H1 (cell line): ENCODE measurements at regions not wholly inside any gene's neighbourhood (a gene's known extent, or its start where the extent isn't known, plus 50 kb on each side); places are given as distances from the start of the nearest gene placed in this dataset.

Experiments used
- CTCF ChIA-PET: fragments of 300-600 bp; sonication (Branson Sonifier 250); formaldehyde crosslinking; loops from one replicate; lab custom pipeline; 2021; ENCODE audit not compliant: partially characterized antibody; lab: Charles Lee
- POLR2A ChIA-PET: fragments of 300-600 bp; sonication (Branson Sonifier 250); formaldehyde crosslinking; loops from one replicate; lab custom pipeline; 2021; ENCODE audit warnings: inconsistent platforms; ENCODE audit not compliant: partially characterized antibody; lab: Charles Lee
- DNase-seq, 2 experiments: peaks; one replicate each; pipeline versions ENCODE4 v3.0.0 to v3.0.0-alpha.2; 2010 to 2022; ENCODE audit warnings: low spot score in 2 of 2, low read depth in 1 of 2, mixed read lengths in 1 of 2
- FAIRE-seq: peaks from 2 replicates; lab custom pipeline; 2011; peaks lifted over from hg19 to GRCh38; lab: Jason Lieb, UNC
- H2AFZ ChIP-seq: 2 replicates; pipeline ENCODE4 v1.8.1; 2012; ENCODE audit warnings: low read length, inconsistent platforms
- H2AK5ac ChIP-seq: 2 replicates; pipeline ENCODE4 v1.6.1; 2013; ENCODE audit warnings: low read depth, low read length
- H2BK120ac ChIP-seq: replicated peaks from 2 replicates; pipeline ENCODE3; 2013; ENCODE audit warnings: low read depth, low read length, inconsistent platforms
- H2BK12ac ChIP-seq: 2 replicates; pipeline ENCODE4 v1.6.1; 2013; ENCODE audit warnings: low read depth, low read length
- H2BK15ac ChIP-seq: 2 replicates; pipeline ENCODE4 v1.6.1; 2013; ENCODE audit warnings: low read length
- H2BK20ac ChIP-seq: 2 replicates; pipeline ENCODE4 v1.6.1; 2013; ENCODE audit warnings: low read length
- H2BK5ac ChIP-seq: 2 replicates; pipeline ENCODE4 v1.6.1; 2013; ENCODE audit warnings: low read depth, low read length
- H3K14ac ChIP-seq: 2 replicates; pipeline ENCODE4 v1.6.1; 2013; ENCODE audit warnings: inconsistent platforms; ENCODE audit not compliant: insufficient read length
- H3K18ac ChIP-seq: 2 replicates; pipeline ENCODE4 v1.6.1; 2013; ENCODE audit warnings: low read length; ENCODE audit errors: extremely low read depth
- H3K23ac ChIP-seq: 2 replicates; pipeline ENCODE4 v1.6.1; 2013; ENCODE audit warnings: inconsistent platforms; ENCODE audit not compliant: insufficient read length
- H3K23me2 ChIP-seq: 2 replicates; pipeline ENCODE4 v1.6.1; 2013; ENCODE audit warnings: low read depth, low read length
- H3K27ac ChIP-seq: 2 replicates; pipeline ENCODE4 v1.6.1; 2011; ENCODE audit warnings: low read depth, low read length, inconsistent platforms
- H3K27me3 ChIP-seq, 4 experiments: replicated peaks in 1 of 4; 1 replicate in 1 of 4; 2 replicates in 3 of 4; pipeline versions ENCODE4 v1.6.1 to v1.8.1; 2011 to 2013; ENCODE audit warnings: low read length in 3 of 4, mild to moderate bottlenecking in 3 of 4, inconsistent platforms in 2 of 4, mixed read lengths in 2 of 4, moderate library complexity in 1 of 4; ENCODE audit not compliant: control insufficient read depth in 3 of 4, insufficient read depth in 3 of 4; ENCODE audit errors: extremely low read depth in 1 of 4
- H3K36me3 ChIP-seq, 4 experiments: 2 replicates each; pipeline versions ENCODE4 v1.6.1 to v1.8.1; 2011 to 2013; ENCODE audit warnings: mild to moderate bottlenecking in 4 of 4, low read length in 3 of 4, moderate library complexity in 2 of 4, control low read depth in 1 of 4, inconsistent platforms in 1 of 4; ENCODE audit not compliant: insufficient read depth in 4 of 4, control insufficient read depth in 2 of 4
- H3K4ac ChIP-seq: replicated peaks from 2 replicates; pipeline ENCODE3; 2013; ENCODE audit warnings: low read length, low read depth, mixed read lengths, inconsistent platforms; ENCODE audit not compliant: insufficient read length
- H3K4me1 ChIP-seq, 4 experiments: replicated peaks in 1 of 4; 1 replicate in 1 of 4; 2 replicates in 3 of 4; pipeline versions ENCODE4 v1.6.1 to v1.8.1; 2011 to 2013; ENCODE audit warnings: low read length in 3 of 4, inconsistent platforms in 2 of 4, mixed read lengths in 1 of 4; ENCODE audit not compliant: insufficient read depth in 4 of 4, control insufficient read depth in 3 of 4
- H3K4me2 ChIP-seq, 2 experiments: 2 replicates each; pipeline versions ENCODE4 v1.6.1 to v1.8.1; 2011 to 2013; ENCODE audit warnings: low read depth in 2 of 2, low read length in 2 of 2, control low read depth in 1 of 2, inconsistent platforms in 1 of 2, mild to moderate bottlenecking in 1 of 2; ENCODE audit not compliant: insufficient read depth in 1 of 2
- H3K4me3 ChIP-seq, 4 experiments: fragments of 200-600, 300-600 bp in 1 of 4; sonication (generic), shearing (Covaris generic), sonication (Bioruptor Twin) in 1 of 4; 2 replicates each; pipeline versions ENCODE4 v1.5.1 to v1.8.1; 2011 to 2016; ENCODE audit warnings: low read length in 4 of 4, low read depth in 3 of 4, control low read depth in 2 of 4, inconsistent platforms in 2 of 4, mild to moderate bottlenecking in 2 of 4, mixed read lengths in 1 of 4, moderate library complexity in 1 of 4; ENCODE audit not compliant: insufficient read depth in 2 of 4; ENCODE audit errors: extremely low read depth in 1 of 4
- H3K56ac ChIP-seq: replicated peaks from 2 replicates; pipeline ENCODE3; 2013; ENCODE audit warnings: low read depth, mild to moderate bottlenecking, mixed read lengths, low read length, inconsistent platforms; ENCODE audit not compliant: insufficient read length
- H3K79me1 ChIP-seq: 2 replicates; pipeline ENCODE4 v1.6.1; 2013; ENCODE audit warnings: low read depth, low read length, control low read depth
- H3K79me2 ChIP-seq, 2 experiments: 2 replicates each; pipeline versions ENCODE4 v1.6.1 to v1.8.1; 2012 to 2013; ENCODE audit warnings: low read length in 2 of 2, mild to moderate bottlenecking in 2 of 2, inconsistent platforms in 1 of 2; ENCODE audit not compliant: insufficient read depth in 2 of 2, control insufficient read depth in 1 of 2
- H3K9ac ChIP-seq, 4 experiments: replicated peaks in 1 of 4; 1 replicate in 1 of 4; 2 replicates in 3 of 4; pipeline versions ENCODE4 v1.6.1 to v1.8.1; 2011 to 2013; ENCODE audit warnings: low read depth in 3 of 4, low read length in 3 of 4, control low read depth in 2 of 4, mild to moderate bottlenecking in 2 of 4, moderate library complexity in 2 of 4, inconsistent platforms in 1 of 4; ENCODE audit errors: extremely low read depth in 1 of 4
- H3K9me3 ChIP-seq, 2 experiments: 2 replicates each; pipeline versions ENCODE4 v1.6.1 to v1.8.1; 2012 to 2013; ENCODE audit warnings: mild to moderate bottlenecking in 2 of 2, moderate library complexity in 2 of 2, control low read depth in 1 of 2, inconsistent platforms in 1 of 2, low read depth in 1 of 2, low read length in 1 of 2, mixed read lengths in 1 of 2; ENCODE audit not compliant: insufficient read depth in 2 of 2
- H4K20me1 ChIP-seq, 2 experiments: replicated peaks in 1 of 2; 2 replicates each; pipeline versions ENCODE3 to v1.8.1; 2011 to 2013; ENCODE audit warnings: inconsistent platforms in 2 of 2, low read length in 2 of 2, mild to moderate bottlenecking in 1 of 2; ENCODE audit not compliant: insufficient read depth in 2 of 2, control insufficient read depth in 1 of 2
- H4K5ac ChIP-seq: 2 replicates; pipeline ENCODE4 v1.6.1; 2013; ENCODE audit warnings: low read length, low read depth, mixed read lengths, inconsistent platforms; ENCODE audit not compliant: insufficient read length
- H4K8ac ChIP-seq: 2 replicates; pipeline ENCODE4 v1.8.0; 2013; ENCODE audit warnings: mild to moderate bottlenecking, moderate library complexity, low read length, inconsistent platforms; ENCODE audit not compliant: insufficient read depth; ENCODE audit errors: extremely low read depth
- H4K91ac ChIP-seq: replicated peaks from 2 replicates; pipeline ENCODE3; 2013; ENCODE audit warnings: low read length, mixed read lengths, inconsistent platforms; ENCODE audit not compliant: insufficient read length
- BCL11A ChIP-seq, 2 experiments: IDR thresholded peaks; one replicate each; pipeline ENCODE4 v1.6.1; 2011; ENCODE audit warnings: low read depth in 2 of 2, low read length in 2 of 2, mild to moderate bottlenecking in 2 of 2
- CBX5 ChIP-seq: fragments of 300-800, 300-1000 bp; sonication (generic); IDR thresholded peaks from 2 replicates; pipeline ENCODE4 v1.7.1; 2016; ENCODE audit warnings: antibody characterized with exemption, low read length, low read depth
- KDM1A ChIP-seq: fragments of 200-600, 300-600 bp; sonication (generic); IDR thresholded peaks from 2 replicates; pipeline ENCODE4 v1.7.1; 2016; ENCODE audit warnings: mild to moderate bottlenecking, low read length, borderline replicate concordance
- NANOG ChIP-seq: IDR thresholded peaks from 2 replicates; pipeline ENCODE4 v1.6.1; 2011; ENCODE audit warnings: low read length, low read depth, mild to moderate bottlenecking, inconsistent platforms; ENCODE audit not compliant: insufficient read depth, poor library complexity, severe bottlenecking
- POU5F1 ChIP-seq: IDR thresholded peaks from 2 replicates; pipeline ENCODE4 v1.6.1; 2011; ENCODE audit warnings: low read depth, mild to moderate bottlenecking, low read length, moderate library complexity
- WGBS, 2 experiments: shearing (Covaris generic) in 1 of 2; methylation state at CpG; one replicate each; pipeline versions ENCODE4 v1.1.6 to v1.1.7; 2013 to 2015; ENCODE audit warnings: low lambda C conversion rate in 2 of 2, mixed read lengths in 2 of 2, inconsistent platforms in 1 of 2, low coverage in 1 of 2, missing lambda C conversion rate in 1 of 2; ENCODE audit not compliant: insufficient replicate concordance in 2 of 2, insufficient coverage in 1 of 2, insufficient read length in 1 of 2; ENCODE audit errors: extremely low coverage in 1 of 2, missing lambda C conversion rate in 1 of 2; 5-methylcytosine and 5-hydroxymethylcytosine counted together

- Histone ChIP-seq H3K4me2 (no peak overlapping the region), H4K91ac (no peak overlapping the region), H3K9ac (no peak overlapping the region), H3K23ac (no peak overlapping the region), H2AK5ac (no peak overlapping the region), H3K23me2 (no peaks in the 10 kb centered on the region; the same call in 1 of the 2 replicates), H3K4ac (no peak overlapping the region), H2BK15ac (no peak overlapping the region), H3K56ac (no peak overlapping the region), H3K14ac (no peak overlapping the region), H2BK120ac (no peak overlapping the region), H3K79me2 (no peaks in the 10 kb centered on the region), H2BK5ac (no peak overlapping the region), H4K20me1 (no peaks in the 10 kb centered on the region), H2AFZ (no peak overlapping the region), H3K79me1 (no peaks in the 10 kb centered on the region), H3K27ac (no peak overlapping the region), H3K4me1 (no peaks in the 10 kb centered on the region), H2BK20ac (no peak overlapping the region), H3K27me3 (no peaks in the 10 kb centered on the region), H3K18ac (no peak overlapping the region), H2BK12ac (no peak overlapping the region), H3K4me3 (no peak overlapping the region), H4K8ac (no peak overlapping the region)
- DNase-seq = no peak
- WGBS, 2 experiments = 89% methylated on average over 6 of the region's 6 CpGs; no CpG with 5 or more reads in 1 of the 2 experiments
- ChIA-PET CTCF (no interaction called here), POLR2A (no interaction called here)
- TF ChIP-seq CBX5 (no peak), POU5F1 (no peak), NANOG (no peak), KDM1A (no peak), BCL11A (IDR thresholded peaks at IDR 0.05; ENCODE audit: low read depth in 2 of 2, low read length in 2 of 2) (no peak)
- TF ChIP-seq, all 59 proteins: peak for 0
- H3K36me3 ChIP-seq = no peaks in the 10 kb centered on the region
- no peaks in the 10 kb centered on the region for H3K9me3 ChIP-seq
- no peak overlapping the region for H4K5ac ChIP-seq
- no peak for FAIRE-seq
These were observed 258.7 kb upstream of the IL12B start for GRCh38 chr5:159588941-159589340.
